GM18526 (cell line): ENCODE measurements at regions not wholly inside any gene's neighbourhood (a gene's known extent, or its start where the extent isn't known, plus 50 kb on each side); places are given as distances from the start of the nearest gene placed in this dataset.

Experiments used
- POLR2A ChIP-seq: IDR thresholded peaks from 3 replicates; pipeline ENCODE4 v1.6.1; 2011; ENCODE audit not compliant: insufficient read length; ENCODE audit errors: extremely low read depth

- TF ChIP-seq POLR2A: no peak
Measured at GRCh38 chr16:85191341-85191965, 79.2 kb upstream of the CIBAR2 start.

- no peak for TF ChIP-seq POLR2A
Measured at GRCh38 chr16:85192238-85193114, 80.2 kb upstream of the CIBAR2 start.

- no peak for TF ChIP-seq POLR2A
Measured at GRCh38 chr16:85193115-85193493, 80.8 kb upstream of the CIBAR2 start.

- no peak for TF ChIP-seq POLR2A
Measured at GRCh38 chr16:85193876-85194275, 81.6 kb upstream of the CIBAR2 start.

- no peak for TF ChIP-seq POLR2A
Measured at GRCh38 chr16:85194307-85195270, 82.3 kb upstream of the CIBAR2 start.

- TF ChIP-seq POLR2A: no peak
Measured at GRCh38 chr16:85195271-85195647, 83.0 kb upstream of the CIBAR2 start.

- no peak for TF ChIP-seq POLR2A
Measured at GRCh38 chr16:85195900-85196772, 83.9 kb upstream of the CIBAR2 start.

GRCh38 chr16:85196976-85197375 lies 84.7 kb upstream of the CIBAR2 start:
- TF ChIP-seq POLR2A: no peak

GRCh38 chr16:85197611-85198566 lies 85.6 kb upstream of the CIBAR2 start:
- TF ChIP-seq POLR2A: no peak

GRCh38 chr16:85199069-85199725 lies 86.9 kb upstream of the CIBAR2 start:
- TF ChIP-seq POLR2A: no peak

- TF ChIP-seq POLR2A: no peak
Measured at GRCh38 chr16:85199880-85200279, 87.6 kb upstream of the CIBAR2 start.

GRCh38 chr16:85200471-85201278 lies 88.4 kb upstream of the CIBAR2 start:
- no peak for TF ChIP-seq POLR2A

- no peak for TF ChIP-seq POLR2A
Measured at GRCh38 chr16:85201574-85201973, 89.3 kb upstream of the CIBAR2 start.
